ENCODE measurements at regions not wholly inside any gene's neighbourhood (a gene's known extent, or its start where the extent isn't known, plus 50 kb on each side); places are given as distances from the start of the nearest gene placed in this dataset.

GRCh38 chr3:118495206-118495605 is 539.4 kb downstream of the IGSF11 start:
- H3K36me3 ChIP-seq: no peaks in the 10 kb centered on the region
- no peak for TF ChIP-seq CTCF (IDR thresholded peaks at IDR 0.05)
- H3K9ac ChIP-seq (ENCODE audit: low read depth in 2 of 2, low read length in 2 of 2): no peak overlapping the region
- H3K27me3 ChIP-seq: no peaks in the 10 kb centered on the region
- intact Hi-C loops (cut with DNase I): no loop called here
- H3K9me3 ChIP-seq: no peaks in the 10 kb centered on the region
- no peaks in the 10 kb centered on the region for H3K4me1 ChIP-seq
- no peak for DNase-seq
- no peak overlapping the region for H3K27ac ChIP-seq
- H3K4me3 ChIP-seq: no peak overlapping the region

DNA sequence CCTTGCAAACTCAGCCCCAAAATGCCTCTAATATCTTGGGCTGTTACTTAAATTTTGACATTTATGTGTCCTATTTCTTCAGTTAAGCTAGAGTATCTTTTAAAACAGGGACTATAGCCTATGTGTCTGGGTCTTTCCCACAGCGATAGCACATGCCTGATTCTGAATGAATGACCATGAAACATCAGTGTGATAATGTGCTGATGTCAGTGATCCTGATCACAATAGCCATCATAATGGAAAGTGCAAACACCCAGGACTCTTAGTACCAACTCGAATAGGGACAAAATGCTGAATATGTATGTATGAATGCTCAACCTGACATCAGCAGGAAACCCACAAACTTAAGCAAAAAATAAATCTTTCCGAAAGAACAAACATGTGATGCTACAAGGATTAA is 537.4 kb downstream of the IGSF11 start:
- intact Hi-C loops (cut with DNase I): no loop called here
- no peak for TF ChIP-seq CTCF (IDR thresholded peaks at IDR 0.05)
- no peaks in the 10 kb centered on the region for H3K27me3 ChIP-seq
- DNase-seq: no peak
- H3K27ac ChIP-seq: no peak overlapping the region
- H3K4me3 ChIP-seq: no peak overlapping the region
- no peak overlapping the region for H3K9ac ChIP-seq (ENCODE audit: low read depth in 2 of 2, low read length in 2 of 2)
- H3K4me1 ChIP-seq: no peaks in the 10 kb centered on the region
- H3K36me3 ChIP-seq: no peaks in the 10 kb centered on the region
- H3K9me3 ChIP-seq: no peaks in the 10 kb centered on the region

DNA sequence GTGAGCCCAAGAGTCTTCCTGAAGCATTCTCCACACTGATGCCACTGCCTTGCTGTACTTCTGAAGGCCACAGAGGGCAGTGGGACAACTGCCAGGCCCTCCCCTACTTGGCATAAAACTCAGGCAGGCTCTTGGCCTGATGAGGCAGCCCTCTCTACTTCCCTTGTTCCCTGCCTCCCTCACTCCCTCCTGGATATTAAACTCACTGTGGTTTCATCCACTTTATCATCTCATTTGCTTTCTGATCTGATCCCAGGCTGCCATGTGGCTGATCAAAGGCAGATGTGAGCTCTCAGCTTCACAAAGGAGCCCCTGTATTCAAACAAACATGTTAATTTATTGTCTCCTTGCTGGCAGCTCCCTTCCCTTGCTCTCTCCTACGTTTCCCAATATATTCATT is 533.5 kb downstream of the IGSF11 start:
- DNase-seq: peak; percentile 24
- Histone ChIP-seq H3K9me3 (no peaks in the 10 kb centered on the region), H3K4me3 (no peak overlapping the region), H3K27me3 (no peaks in the 10 kb centered on the region), H3K27ac (no peak overlapping the region), H3K4me1 (no peaks in the 10 kb centered on the region), H3K9ac (ENCODE audit: low read depth in 2 of 2, low read length in 2 of 2) (no peak overlapping the region), H3K36me3 (no peaks in the 10 kb centered on the region)
- intact Hi-C loops (cut with DNase I): no loop called here
- no peak for TF ChIP-seq CTCF (IDR thresholded peaks at IDR 0.05)

- Histone ChIP-seq H3K4me1 (no peaks in the 10 kb centered on the region), H3K27me3 (no peaks in the 10 kb centered on the region), H3K9ac (ENCODE audit: low read depth in 2 of 2, low read length in 2 of 2) (no peak overlapping the region), H3K27ac (no peak overlapping the region), H3K9me3 (no peaks in the 10 kb centered on the region), H3K36me3 (no peaks in the 10 kb centered on the region), H3K4me3 (no peak overlapping the region)
- TF ChIP-seq CTCF (IDR thresholded peaks at IDR 0.05): no peak
- intact Hi-C loops (cut with DNase I): no loop called here
- DNase-seq: no peak
Observed at GRCh38 chr3:118504906-118505305, 529.7 kb downstream of the IGSF11 start.

GRCh38 chr3:118505784-118506183 is 528.9 kb downstream of the IGSF11 start:
- Histone ChIP-seq H3K4me3 (no peak overlapping the region), H3K9ac (ENCODE audit: low read depth in 2 of 2, low read length in 2 of 2) (no peak overlapping the region), H3K27ac (no peak overlapping the region), H3K36me3 (no peaks in the 10 kb centered on the region), H3K4me1 (no peaks in the 10 kb centered on the region), H3K27me3 (no peaks in the 10 kb centered on the region), H3K9me3 (no peaks in the 10 kb centered on the region)
- DNase-seq: no peak
- intact Hi-C loops (cut with DNase I): no loop called here
- TF ChIP-seq CTCF (IDR thresholded peaks at IDR 0.05): no peak

DNA sequence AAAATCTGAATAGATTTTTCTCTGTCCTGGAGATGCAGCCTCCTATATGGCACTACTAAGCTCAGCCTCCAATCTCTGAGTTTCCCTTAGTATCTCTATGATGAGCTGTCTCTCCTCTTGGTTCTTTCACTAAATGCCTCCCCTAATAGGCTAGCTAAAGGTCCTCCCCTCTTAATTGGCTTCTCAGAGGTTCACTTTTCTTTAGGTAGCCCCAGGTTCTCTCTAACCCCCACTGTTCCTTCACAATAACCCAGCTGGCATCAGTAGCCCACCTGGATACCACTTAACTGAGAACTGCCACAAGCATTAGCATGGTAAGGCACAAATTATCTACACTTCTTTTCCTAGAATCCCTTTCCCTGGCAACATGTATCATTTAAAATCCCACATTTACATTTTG is 523.2 kb downstream of the IGSF11 start:
- no peak for TF ChIP-seq CTCF (IDR thresholded peaks at IDR 0.05)
- no peaks in the 10 kb centered on the region for H3K9me3 ChIP-seq
- no peaks in the 10 kb centered on the region for H3K4me1 ChIP-seq
- no peaks in the 10 kb centered on the region for H3K27me3 ChIP-seq
- H3K27ac ChIP-seq: no peak overlapping the region
- H3K36me3 ChIP-seq: no peaks in the 10 kb centered on the region
- no peak for DNase-seq
- intact Hi-C loops (cut with DNase I): no loop called here
- H3K9ac ChIP-seq (ENCODE audit: low read depth in 2 of 2, low read length in 2 of 2): no peak overlapping the region
- H3K4me3 ChIP-seq: no peak overlapping the region

Data from colonic mucosa (tissue), 4 donors.